GM20000 (cell line): ENCODE measurements at regions not wholly inside any gene's neighbourhood (a gene's known extent, or its start where the extent isn't known, plus 50 kb on each side); places are given as distances from the start of the nearest gene placed in this dataset.

Experiments used
- DNase-seq: peaks from one replicate; pipeline ENCODE4 v3.0.0; 2012; ENCODE audit warnings: low spot score
- TF ChIP-seq, protein P1 (sequence below): IDR thresholded peaks from 2 replicates; pipeline ENCODE4 v1.5.1; 2012; ENCODE audit warnings: mild to moderate bottlenecking, control low read depth; ENCODE audit errors: extremely low read depth, missing control alignments

DNA sequence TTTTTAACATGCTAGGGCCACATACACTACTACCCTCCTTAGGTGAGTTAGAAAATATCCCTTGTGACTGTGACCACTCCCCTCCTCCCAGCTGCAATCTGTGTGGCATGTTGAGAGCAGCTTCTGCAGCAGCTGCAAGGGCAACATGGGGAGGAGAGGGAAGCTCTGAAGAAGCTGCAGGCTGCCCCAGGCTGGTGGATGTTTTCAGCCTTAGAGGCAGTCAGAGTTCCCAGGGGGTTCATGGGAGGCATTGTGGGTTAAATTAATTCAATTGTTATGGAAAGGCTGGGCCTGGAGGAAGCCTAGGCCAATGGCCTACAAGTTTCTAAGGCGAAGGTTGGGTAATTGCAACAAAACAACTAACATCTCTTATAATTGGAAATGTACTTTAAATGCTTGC, 860.8 kb downstream of the NLGN4Y start:
- DNase-seq = no peak

DNA sequence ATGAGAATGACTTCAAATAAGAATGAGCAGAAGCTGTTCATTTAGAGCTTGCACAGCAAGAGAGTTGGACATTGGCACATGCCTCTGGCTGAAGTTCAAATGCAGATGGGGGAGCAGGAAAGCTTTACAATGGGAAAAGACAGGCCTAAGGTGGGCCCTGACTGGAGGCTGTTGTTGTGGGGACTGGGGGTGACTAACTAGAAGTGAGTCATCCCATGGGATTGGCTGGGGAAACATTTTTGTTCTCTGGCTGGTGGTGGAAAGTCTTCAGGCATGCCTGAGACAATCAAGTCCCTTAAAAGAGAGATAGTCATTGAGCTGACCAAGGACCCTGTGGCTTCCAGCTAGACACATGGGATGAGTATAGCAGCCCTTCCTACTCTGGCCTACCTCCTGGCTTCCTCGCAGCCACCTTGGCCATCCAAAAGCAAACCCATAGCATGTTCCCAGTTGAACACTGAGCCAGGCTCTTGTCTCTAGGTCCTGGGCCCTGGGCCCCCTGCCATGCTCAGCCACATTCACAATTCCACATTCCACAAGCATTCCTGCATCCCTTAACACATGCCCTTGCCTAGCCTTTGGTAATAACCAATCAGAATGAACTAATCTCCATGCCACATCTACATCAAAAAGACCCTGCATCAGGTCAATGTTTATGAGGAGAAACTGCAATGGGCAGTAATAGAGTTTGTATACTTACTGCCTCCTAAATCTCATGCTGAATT, 873.4 kb downstream of the NLGN4Y start:
- TF ChIP-seq, protein P1, sequence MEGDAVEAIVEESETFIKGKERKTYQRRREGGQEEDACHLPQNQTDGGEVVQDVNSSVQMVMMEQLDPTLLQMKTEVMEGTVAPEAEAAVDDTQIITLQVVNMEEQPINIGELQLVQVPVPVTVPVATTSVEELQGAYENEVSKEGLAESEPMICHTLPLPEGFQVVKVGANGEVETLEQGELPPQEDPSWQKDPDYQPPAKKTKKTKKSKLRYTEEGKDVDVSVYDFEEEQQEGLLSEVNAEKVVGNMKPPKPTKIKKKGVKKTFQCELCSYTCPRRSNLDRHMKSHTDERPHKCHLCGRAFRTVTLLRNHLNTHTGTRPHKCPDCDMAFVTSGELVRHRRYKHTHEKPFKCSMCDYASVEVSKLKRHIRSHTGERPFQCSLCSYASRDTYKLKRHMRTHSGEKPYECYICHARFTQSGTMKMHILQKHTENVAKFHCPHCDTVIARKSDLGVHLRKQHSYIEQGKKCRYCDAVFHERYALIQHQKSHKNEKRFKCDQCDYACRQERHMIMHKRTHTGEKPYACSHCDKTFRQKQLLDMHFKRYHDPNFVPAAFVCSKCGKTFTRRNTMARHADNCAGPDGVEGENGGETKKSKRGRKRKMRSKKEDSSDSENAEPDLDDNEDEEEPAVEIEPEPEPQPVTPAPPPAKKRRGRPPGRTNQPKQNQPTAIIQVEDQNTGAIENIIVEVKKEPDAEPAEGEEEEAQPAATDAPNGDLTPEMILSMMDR = no peak
- DNase-seq = no peak

More for the DNA sequence above, 860.8 kb downstream of the NLGN4Y start:
- TF ChIP-seq, protein P1 = no peak

DNA sequence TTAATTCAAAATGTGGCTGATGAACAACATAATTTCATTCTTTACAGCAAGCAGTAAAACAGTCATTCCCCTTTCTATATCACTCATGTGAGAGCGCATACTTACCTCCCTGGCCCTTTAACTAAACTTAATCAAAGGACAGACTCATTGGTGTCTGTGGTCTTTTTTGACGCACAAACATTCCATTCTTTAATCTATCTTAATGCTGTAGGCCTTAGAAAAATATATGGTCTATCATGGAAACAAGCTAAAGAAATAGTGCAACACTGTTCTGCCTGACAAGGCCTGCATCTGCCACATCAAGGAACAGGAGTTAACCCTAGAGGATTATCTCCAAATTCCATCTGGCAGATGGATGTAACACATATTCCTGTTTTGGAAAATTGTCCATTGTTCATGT, 878.1 kb downstream of the NLGN4Y start:
- DNase-seq = no peak
- TF ChIP-seq, protein P1 = no peak

DNA sequence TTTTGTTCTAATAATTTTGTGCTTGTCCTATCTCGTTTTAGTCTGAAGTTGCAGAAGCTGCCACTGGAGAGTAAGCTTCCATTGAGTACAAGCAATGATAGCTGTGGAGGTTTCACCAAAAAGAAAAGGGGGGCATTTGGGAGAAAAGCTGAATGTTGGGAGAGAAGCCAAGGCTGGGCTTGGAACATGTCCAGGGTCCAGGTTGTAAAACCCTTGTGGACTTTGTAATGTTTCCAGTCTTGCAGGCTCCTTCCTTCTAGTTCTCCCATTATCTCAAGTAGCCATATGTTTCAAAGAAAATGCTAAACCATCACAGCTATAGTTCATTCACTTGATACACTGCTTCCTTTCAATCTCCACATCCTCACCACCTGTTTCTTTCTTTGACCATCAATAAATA, 880.2 kb downstream of the NLGN4Y start:
- no peak for DNase-seq
- TF ChIP-seq, protein P1 = no peak

DNA sequence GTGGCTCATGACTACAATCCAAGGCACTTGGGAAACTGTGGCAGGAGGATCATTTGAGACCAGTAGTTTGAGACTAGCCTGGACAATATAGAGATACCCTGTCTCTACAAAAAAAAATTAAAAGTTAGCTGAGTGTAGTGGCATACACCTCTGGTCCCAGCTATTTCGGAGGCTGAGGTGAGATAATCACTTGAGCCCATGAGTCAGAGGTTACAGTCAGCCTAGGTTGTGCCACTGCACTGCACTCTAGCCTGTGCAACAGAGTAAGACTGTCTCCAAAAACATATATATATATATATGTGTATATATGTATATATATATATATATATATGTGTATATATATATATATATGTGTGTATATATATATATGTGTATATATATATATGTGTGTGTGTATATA, 890.8 kb downstream of the NLGN4Y start:
- TF ChIP-seq, protein P1 = no peak
- DNase-seq = no peak

DNA sequence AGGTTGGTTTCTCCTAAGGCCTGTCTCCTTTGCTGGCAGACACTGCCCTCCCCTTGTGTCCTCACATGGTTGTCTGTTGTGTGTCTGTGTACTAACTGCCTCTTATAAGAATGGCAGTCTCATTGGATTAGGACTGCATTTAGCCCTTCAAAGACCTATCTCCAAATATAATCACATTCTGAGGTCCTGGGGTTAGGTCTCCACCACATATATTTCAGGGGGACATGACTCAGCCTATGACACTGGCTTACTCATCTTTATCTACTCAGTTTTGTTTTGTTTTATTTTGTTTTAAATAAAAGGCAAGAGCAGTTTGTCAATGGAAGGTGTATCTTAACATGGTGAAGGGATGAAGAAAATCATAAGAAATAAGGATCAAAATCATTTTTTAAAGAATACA, 894.3 kb downstream of the NLGN4Y start:
- DNase-seq = no peak
- TF ChIP-seq, protein P1 = no peak

DNA sequence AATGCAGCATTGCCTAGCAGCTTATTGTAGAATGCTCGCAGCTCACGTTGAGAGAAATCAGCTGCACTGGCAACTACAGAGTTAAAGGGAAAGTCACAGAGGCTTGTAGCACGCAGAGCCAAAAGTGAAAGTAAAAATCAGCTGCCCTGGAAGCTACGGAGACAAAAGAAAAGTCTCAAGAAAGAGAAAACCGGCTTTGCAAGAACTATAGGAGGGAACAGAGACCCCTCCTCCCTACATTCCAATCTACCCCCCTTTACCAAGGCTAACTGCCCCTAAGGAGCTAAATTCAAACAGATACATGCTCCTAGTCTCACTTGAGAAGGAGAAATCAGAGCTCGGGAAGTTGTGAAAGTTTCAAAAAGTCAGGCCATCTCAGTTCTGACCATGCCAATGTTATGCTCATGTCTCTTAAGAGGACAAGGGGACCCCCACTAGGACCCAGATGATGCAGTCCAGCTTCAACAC, 900.4 kb downstream of the NLGN4Y start:
- peak; percentile 21 for DNase-seq
- TF ChIP-seq, protein P1 = no peak
